DND-41 (cell line): ENCODE measurements at regions not wholly inside any gene's neighbourhood (a gene's known extent, or its start where the extent isn't known, plus 50 kb on each side); places are given as distances from the start of the nearest gene placed in this dataset.

Source experiments
- ATAC-seq: fragments of 200-7000 bp; cut with Tn5 transposase; 3 replicates; pipeline ENCODE4 v1.9.1; 2021; ENCODE audit warnings: low read depth; ENCODE audit not compliant: insufficient read depth
- DNase-seq: peaks from one replicate; pipeline ENCODE4 v3.0.0-alpha.2; 2020
- H2AFZ ChIP-seq: 2 replicates; pipeline ENCODE4 v1.6.0; 2012; ENCODE audit warnings: low read depth, low read length
- H3K27ac ChIP-seq: 2 replicates; pipeline ENCODE4 v1.5.1; 2012; ENCODE audit warnings: low read length, inconsistent platforms
- H3K27me3 ChIP-seq: fragments of 200-600 bp; sonication (generic); 2 replicates; pipeline ENCODE4 v1.6.0; 2012; ENCODE audit warnings: low read length, mild to moderate bottlenecking, inconsistent platforms; ENCODE audit not compliant: insufficient read depth, poor library complexity
- H3K36me3 ChIP-seq: 2 replicates; pipeline ENCODE4 v1.5.1; 2012; ENCODE audit warnings: low read length, inconsistent platforms; ENCODE audit not compliant: insufficient read depth
- H3K4me1 ChIP-seq: 2 replicates; pipeline ENCODE4 v1.5.1; 2012; ENCODE audit warnings: mild to moderate bottlenecking, low read length; ENCODE audit not compliant: insufficient read depth
- H3K4me2 ChIP-seq: 2 replicates; pipeline ENCODE4 v1.6.0; 2012; ENCODE audit warnings: mild to moderate bottlenecking, moderate library complexity, low read length, inconsistent platforms; ENCODE audit not compliant: insufficient read depth
- H3K4me3 ChIP-seq, 2 experiments: fragments of 200-600 bp in 1 of 2; shearing (Covaris generic) in 1 of 2; 2 replicates each; pipeline ENCODE4 v1.5.1; 2012 to 2016; ENCODE audit warnings: inconsistent platforms in 2 of 2, low read length in 2 of 2, mild to moderate bottlenecking in 2 of 2, low read depth in 1 of 2, moderate library complexity in 1 of 2
- H3K79me2 ChIP-seq: 2 replicates; pipeline ENCODE4 v1.6.0; 2012; ENCODE audit warnings: low read length, inconsistent platforms; ENCODE audit not compliant: insufficient read depth
- H3K9ac ChIP-seq: 2 replicates; pipeline ENCODE4 v1.6.0; 2012; ENCODE audit warnings: low read depth, mild to moderate bottlenecking, inconsistent platforms, low read length, moderate library complexity
- H3K9me3 ChIP-seq: 2 replicates; pipeline ENCODE4 v1.5.1; 2012; ENCODE audit warnings: low read length, moderate library complexity, mild to moderate bottlenecking, inconsistent platforms; ENCODE audit not compliant: insufficient read depth, severe bottlenecking
- H4K20me1 ChIP-seq: 2 replicates; pipeline ENCODE4 v1.6.0; 2012; ENCODE audit warnings: low read length; ENCODE audit not compliant: insufficient read depth
- EZH2 ChIP-seq: IDR thresholded peaks from 3 replicates; pipeline ENCODE4 v1.6.1; 2012; ENCODE audit warnings: borderline replicate concordance, low read depth, mild to moderate bottlenecking, moderate library complexity, low read length, inconsistent platforms; ENCODE audit not compliant: severe bottlenecking
- TF ChIP-seq, protein P1 (sequence below): IDR thresholded peaks from 2 replicates; pipeline ENCODE4 v1.5.1; 2012; ENCODE audit warnings: borderline replicate concordance, low read length, moderate library complexity, mild to moderate bottlenecking; ENCODE audit not compliant: poor library complexity, severe bottlenecking; ENCODE audit errors: extremely low read depth

DNA sequence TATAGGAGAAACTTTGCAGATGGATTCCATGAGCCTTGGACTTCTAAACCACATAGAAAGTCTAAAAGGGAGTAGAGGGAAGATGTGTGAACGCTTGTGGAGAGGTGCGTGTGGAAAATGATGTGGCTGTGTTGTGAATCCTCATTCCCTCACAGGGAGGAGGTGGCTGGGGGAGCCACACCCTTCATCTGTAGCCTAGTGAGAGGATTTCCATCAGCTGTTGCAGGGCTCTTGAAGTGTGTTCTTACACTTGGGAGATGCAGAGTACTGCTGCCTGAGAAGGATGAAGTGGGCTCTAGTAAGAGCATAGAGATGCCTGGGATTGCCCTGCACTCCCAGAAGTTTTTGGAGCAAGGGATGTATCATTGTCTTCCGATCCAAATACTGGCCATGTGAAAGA lies 279.6 kb downstream of the QKI start:
- no peak for ATAC-seq

DNA sequence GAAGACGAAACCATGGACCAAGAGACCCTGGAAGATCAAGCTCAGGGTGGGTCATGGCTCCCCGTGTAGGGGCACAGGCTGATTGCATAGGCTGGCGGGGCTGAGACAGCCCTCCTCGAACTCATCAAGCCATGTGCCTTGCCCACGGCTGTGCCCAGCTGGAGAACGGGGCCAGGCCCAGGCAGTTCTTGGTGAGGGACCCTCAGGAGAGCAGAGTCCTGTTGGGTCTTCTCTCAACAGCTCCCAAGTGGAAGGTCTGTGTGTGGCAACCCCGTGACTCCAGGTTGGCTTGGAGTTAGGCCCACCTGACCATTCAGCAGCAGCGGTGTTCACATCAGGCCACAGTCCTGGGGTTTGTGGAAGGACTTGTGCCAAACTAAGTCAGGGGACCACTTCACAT lies 276.5 kb downstream of the QKI start:
- DNase-seq (no peak), ATAC-seq (no peak)
- Histone ChIP-seq H3K27ac (no peak overlapping the region), H3K27me3 (no peaks in the 10 kb centered on the region), H3K4me2 (no peak overlapping the region), H3K9me3 (peaks cover 3% of the 10 kb centered on the region), H2AFZ (no peak overlapping the region), H4K20me1 (no peaks in the 10 kb centered on the region), H3K9ac (no peak overlapping the region), H3K4me1 (no peaks in the 10 kb centered on the region), H3K36me3 (no peaks in the 10 kb centered on the region), H3K4me3 (no peak overlapping the region), H3K79me2 (no peaks in the 10 kb centered on the region)
- TF ChIP-seq EZH2, result no peak
- TF ChIP-seq, protein P1, sequence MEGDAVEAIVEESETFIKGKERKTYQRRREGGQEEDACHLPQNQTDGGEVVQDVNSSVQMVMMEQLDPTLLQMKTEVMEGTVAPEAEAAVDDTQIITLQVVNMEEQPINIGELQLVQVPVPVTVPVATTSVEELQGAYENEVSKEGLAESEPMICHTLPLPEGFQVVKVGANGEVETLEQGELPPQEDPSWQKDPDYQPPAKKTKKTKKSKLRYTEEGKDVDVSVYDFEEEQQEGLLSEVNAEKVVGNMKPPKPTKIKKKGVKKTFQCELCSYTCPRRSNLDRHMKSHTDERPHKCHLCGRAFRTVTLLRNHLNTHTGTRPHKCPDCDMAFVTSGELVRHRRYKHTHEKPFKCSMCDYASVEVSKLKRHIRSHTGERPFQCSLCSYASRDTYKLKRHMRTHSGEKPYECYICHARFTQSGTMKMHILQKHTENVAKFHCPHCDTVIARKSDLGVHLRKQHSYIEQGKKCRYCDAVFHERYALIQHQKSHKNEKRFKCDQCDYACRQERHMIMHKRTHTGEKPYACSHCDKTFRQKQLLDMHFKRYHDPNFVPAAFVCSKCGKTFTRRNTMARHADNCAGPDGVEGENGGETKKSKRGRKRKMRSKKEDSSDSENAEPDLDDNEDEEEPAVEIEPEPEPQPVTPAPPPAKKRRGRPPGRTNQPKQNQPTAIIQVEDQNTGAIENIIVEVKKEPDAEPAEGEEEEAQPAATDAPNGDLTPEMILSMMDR, result no peak

More for the DNA sequence above, 279.6 kb downstream of the QKI start:
- Histone ChIP-seq H2AFZ (no peak overlapping the region), H3K9ac (no peak overlapping the region), H3K27ac (no peak overlapping the region), H3K27me3 (no peaks in the 10 kb centered on the region), H3K79me2 (no peaks in the 10 kb centered on the region), H3K4me3 (no peak overlapping the region), H4K20me1 (no peaks in the 10 kb centered on the region), H3K4me1 (no peaks in the 10 kb centered on the region), H3K9me3 (peaks cover 2% of the 10 kb centered on the region), H3K36me3 (no peaks in the 10 kb centered on the region), H3K4me2 (no peak overlapping the region)
- DNase-seq, result no peak
- TF ChIP-seq, protein P1, result no peak
- TF ChIP-seq EZH2, result no peak

DNA sequence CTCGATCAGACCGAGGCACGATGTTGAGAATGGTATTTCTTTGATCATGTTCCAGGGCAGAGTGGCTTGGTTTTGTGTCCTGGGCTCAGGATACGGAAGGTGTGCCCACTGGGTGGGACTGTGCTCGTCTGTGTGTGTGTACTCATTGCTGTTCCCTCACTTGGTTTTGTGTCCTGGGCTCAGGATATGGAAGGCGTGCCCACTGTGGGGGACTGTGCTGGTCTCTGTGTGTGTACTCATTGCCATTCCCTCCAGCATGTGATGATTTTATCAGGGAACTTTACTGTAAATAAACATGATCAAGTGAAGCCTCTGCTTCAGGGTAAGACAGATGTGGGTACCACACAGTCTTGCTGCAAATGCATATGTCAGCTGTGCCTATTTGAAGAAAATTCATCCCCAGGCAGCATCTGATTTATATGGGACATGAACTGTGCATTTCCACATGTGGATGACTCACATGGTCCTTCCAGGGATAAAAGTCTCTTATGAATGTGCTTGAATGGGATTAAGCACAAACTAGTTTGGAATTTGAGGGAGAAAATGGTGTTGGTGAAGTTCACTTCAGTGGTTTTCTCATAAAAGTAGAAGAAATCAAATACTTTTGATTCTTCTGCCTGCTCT lies 274.3 kb downstream of the QKI start:
- no peaks in the 10 kb centered on the region for H3K36me3 ChIP-seq
- H3K79me2 ChIP-seq, result no peaks in the 10 kb centered on the region
- no peak overlapping the region for H3K4me3 ChIP-seq
- peaks cover 3% of the 10 kb centered on the region for H3K9me3 ChIP-seq
- no peaks in the 10 kb centered on the region for H4K20me1 ChIP-seq
- ATAC-seq (no peak), DNase-seq (no peak)
- H3K27me3 ChIP-seq, result no peaks in the 10 kb centered on the region
- no peak overlapping the region for H2AFZ ChIP-seq
- H3K27ac ChIP-seq, result no peak overlapping the region
- TF ChIP-seq, protein P1, result no peak
- TF ChIP-seq EZH2, result no peak
- no peak overlapping the region for H3K4me2 ChIP-seq
- no peaks in the 10 kb centered on the region for H3K4me1 ChIP-seq
- H3K9ac ChIP-seq, result no peak overlapping the region
